GM19397 (cell line): ENCODE measurements at regions not wholly inside any gene's neighbourhood (a gene's known extent, or its start where the extent isn't known, plus 50 kb on each side); places are given as distances from the start of the nearest gene placed in this dataset.
"Not testable (repeated sequence)": the region's sequence is repeated elsewhere in the genome, so short reads cannot be mapped to it uniquely, and the experiment has no call there.

ENCODE experiments used
- ATAC-seq: cut with Tn5 transposase; IDR thresholded peaks from one replicate; pipeline ENCODE4 v1.9.1; 2021; ENCODE audit warnings: mild to moderate bottlenecking, moderate library complexity; ENCODE audit not compliant: unreplicated experiment

- ATAC-seq, result no peak
Observed at GRCh38 chr14:101254805-101255764, 306.2 kb upstream of the DIO3 start.

GRCh38 chr14:101255765-101256125 is 305.6 kb upstream of the DIO3 start:
- no peak for ATAC-seq

- ATAC-seq, result no peak
Observed at GRCh38 chr14:101256266-101256665, 305.0 kb upstream of the DIO3 start.

- no peak for ATAC-seq
Observed at GRCh38 chr14:101257551-101257950, 303.7 kb upstream of the DIO3 start.

GRCh38 chr14:101259748-101260147 is 301.5 kb upstream of the DIO3 start:
- no peak for ATAC-seq

- not testable (repeated sequence) for ATAC-seq
Observed at GRCh38 chr14:101266441-101266840, 294.9 kb upstream of the DIO3 start.

- ATAC-seq, result no peak
Observed at GRCh38 chr14:101273091-101273490, 288.2 kb upstream of the DIO3 start.

- ATAC-seq, result no peak
Observed at GRCh38 chr14:101276309-101277091, 284.8 kb upstream of the DIO3 start.

GRCh38 chr14:101282418-101282817 is 278.9 kb upstream of the DIO3 start:
- ATAC-seq, result no peak

GRCh38 chr14:101284711-101285110 is 276.6 kb upstream of the DIO3 start:
- ATAC-seq, result no peak

- no peak for ATAC-seq
Observed at GRCh38 chr14:101286271-101287018, 274.9 kb upstream of the DIO3 start.

- ATAC-seq, result no peak
Observed at GRCh38 chr14:101288436-101289229, 272.7 kb upstream of the DIO3 start.

- no peak for ATAC-seq
Observed at GRCh38 chr14:101289230-101289690, 272.0 kb upstream of the DIO3 start.

GRCh38 chr14:101289911-101290310 is 271.4 kb upstream of the DIO3 start:
- no peak for ATAC-seq

- ATAC-seq, result no peak
Observed at GRCh38 chr14:101290611-101291010, 270.7 kb upstream of the DIO3 start.

- no peak for ATAC-seq
Observed at GRCh38 chr14:101291390-101291789, 269.9 kb upstream of the DIO3 start.

GRCh38 chr14:101292448-101292847 is 268.8 kb upstream of the DIO3 start:
- no peak for ATAC-seq

- no peak for ATAC-seq
Observed at GRCh38 chr14:101293605-101294004, 267.7 kb upstream of the DIO3 start.

- no peak for ATAC-seq
Observed at GRCh38 chr14:101294136-101294535, 267.2 kb upstream of the DIO3 start.

- ATAC-seq, result not testable (repeated sequence)
Observed at GRCh38 chr14:101299781-101300180, 261.5 kb upstream of the DIO3 start.
